Astrocyte of the spinal cord (primary cell): ENCODE measurements at regions not wholly inside any gene's neighbourhood (a gene's known extent, or its start where the extent isn't known, plus 50 kb on each side); places are given as distances from the start of the nearest gene placed in this dataset.
"Not testable (repeated sequence)": the region's sequence is repeated elsewhere in the genome, so short reads cannot be mapped to it uniquely, and the experiment has no call there.

Source experiments
- DNase-seq: peaks from one replicate; pipeline ENCODE4 v3.0.0; 2011; ENCODE audit warnings: low read depth, low spot score
- H3K4me3 ChIP-seq: 2 replicates; pipeline ENCODE4 v1.5.1; 2011; ENCODE audit warnings: low read depth, mild to moderate bottlenecking, low read length, moderate library complexity
- CTCF ChIP-seq: IDR thresholded peaks from 2 replicates; pipeline ENCODE4 v1.5.1; 2012; ENCODE audit warnings: low read depth, mild to moderate bottlenecking, low read length, inconsistent platforms
- in situ Hi-C: cut with HindIII; loops from 2 replicates; pipeline ENCODE4 v1.10.0; 2017; ENCODE audit warnings: low sequenced_read_pairs

GRCh38 chr5:98372351-98372750, 401.1 kb upstream of the RGMB start:
- in situ Hi-C loops: no loop called here
- no peak for TF ChIP-seq CTCF
- no peak overlapping the region for H3K4me3 ChIP-seq
- no peak for DNase-seq

- H3K4me3 ChIP-seq: no peak overlapping the region
- in situ Hi-C loops: no loop called here
- TF ChIP-seq CTCF: no peak
- DNase-seq: no peak
These were observed 381.4 kb upstream of the RGMB start for GRCh38 chr5:98391921-98392625.

GRCh38 chr5:98393205-98393604, 380.3 kb upstream of the RGMB start:
- DNase-seq, H3K4me3 ChIP-seq, in situ Hi-C loops: not testable (repeated sequence)

- in situ Hi-C loops: no loop called here
- DNase-seq: peak; percentile 37
- H3K4me3 ChIP-seq: no peak overlapping the region
- no peak for TF ChIP-seq CTCF
These were observed 376.4 kb upstream of the RGMB start for GRCh38 chr5:98397081-98397480.

- no peak overlapping the region for H3K4me3 ChIP-seq
- TF ChIP-seq CTCF: no peak
- no peak for DNase-seq
- in situ Hi-C loops: no loop called here
These were observed 375.0 kb upstream of the RGMB start for GRCh38 chr5:98398465-98398864.

GRCh38 chr5:98401656-98402055, 371.8 kb upstream of the RGMB start:
- no peak overlapping the region for H3K4me3 ChIP-seq
- no peak for DNase-seq
- in situ Hi-C loops: no loop called here
- TF ChIP-seq CTCF: no peak

GRCh38 chr5:98402130-98402529, 371.3 kb upstream of the RGMB start:
- in situ Hi-C loops: no loop called here
- TF ChIP-seq CTCF: no peak
- no peak for DNase-seq
- H3K4me3 ChIP-seq: no peak overlapping the region
